ENCODE measurements at regions not wholly inside any gene's neighbourhood (a gene's known extent, or its start where the extent isn't known, plus 50 kb on each side); places are given as distances from the start of the nearest gene placed in this dataset.

GRCh38 chr6:71476872-71477271, 188.3 kb downstream of the OGFRL1 start:
- Mint-ChIP-seq H3K9me3 (no peaks in the 10 kb centered on the region), H3K4me1 (peaks cover 18% of the 10 kb centered on the region), H3K4me3 (no peak overlapping the region), H3K36me3 (ENCODE audit: low read depth) (no peaks in the 10 kb centered on the region), H3K27ac (no peak overlapping the region), H3K27me3 (ENCODE audit: insufficient read depth) (no peaks in the 10 kb centered on the region)
- WGBS, 2 experiments (ENCODE audit: insufficient coverage in 1 of 2, insufficient read length in 1 of 2), result 80 to 94% methylated on average over 1 to 2 of the region's 2 CpGs
- Histone ChIP-seq H3K27me3 (ENCODE audit: control insufficient read depth, insufficient read depth, low read length, poor library complexity, severe bottlenecking) (no peaks in the 10 kb centered on the region), H3K9me3 (ENCODE audit: control insufficient read depth, low read length) (no peaks in the 10 kb centered on the region), H3K27ac (ENCODE audit: low read depth, low read length) (peak overlapping the region; percentile 11), H3K9ac (ENCODE audit: extremely low read depth, low read length, poor library complexity, severe bottlenecking) (no peak overlapping the region), H3K4me1 (ENCODE audit: control insufficient read depth, insufficient read depth, low read length) (no peaks in the 10 kb centered on the region), H3K36me3 (ENCODE audit: control insufficient read depth, insufficient read depth, low read length) (no peaks in the 10 kb centered on the region), H3K4me3 (ENCODE audit: low read length) (no peak overlapping the region)
- DNase-seq, result no peak
- TF ChIP-seq, protein P1, sequence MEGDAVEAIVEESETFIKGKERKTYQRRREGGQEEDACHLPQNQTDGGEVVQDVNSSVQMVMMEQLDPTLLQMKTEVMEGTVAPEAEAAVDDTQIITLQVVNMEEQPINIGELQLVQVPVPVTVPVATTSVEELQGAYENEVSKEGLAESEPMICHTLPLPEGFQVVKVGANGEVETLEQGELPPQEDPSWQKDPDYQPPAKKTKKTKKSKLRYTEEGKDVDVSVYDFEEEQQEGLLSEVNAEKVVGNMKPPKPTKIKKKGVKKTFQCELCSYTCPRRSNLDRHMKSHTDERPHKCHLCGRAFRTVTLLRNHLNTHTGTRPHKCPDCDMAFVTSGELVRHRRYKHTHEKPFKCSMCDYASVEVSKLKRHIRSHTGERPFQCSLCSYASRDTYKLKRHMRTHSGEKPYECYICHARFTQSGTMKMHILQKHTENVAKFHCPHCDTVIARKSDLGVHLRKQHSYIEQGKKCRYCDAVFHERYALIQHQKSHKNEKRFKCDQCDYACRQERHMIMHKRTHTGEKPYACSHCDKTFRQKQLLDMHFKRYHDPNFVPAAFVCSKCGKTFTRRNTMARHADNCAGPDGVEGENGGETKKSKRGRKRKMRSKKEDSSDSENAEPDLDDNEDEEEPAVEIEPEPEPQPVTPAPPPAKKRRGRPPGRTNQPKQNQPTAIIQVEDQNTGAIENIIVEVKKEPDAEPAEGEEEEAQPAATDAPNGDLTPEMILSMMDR (conservative IDR thresholded peaks at IDR 0.05), result no peak

DNA sequence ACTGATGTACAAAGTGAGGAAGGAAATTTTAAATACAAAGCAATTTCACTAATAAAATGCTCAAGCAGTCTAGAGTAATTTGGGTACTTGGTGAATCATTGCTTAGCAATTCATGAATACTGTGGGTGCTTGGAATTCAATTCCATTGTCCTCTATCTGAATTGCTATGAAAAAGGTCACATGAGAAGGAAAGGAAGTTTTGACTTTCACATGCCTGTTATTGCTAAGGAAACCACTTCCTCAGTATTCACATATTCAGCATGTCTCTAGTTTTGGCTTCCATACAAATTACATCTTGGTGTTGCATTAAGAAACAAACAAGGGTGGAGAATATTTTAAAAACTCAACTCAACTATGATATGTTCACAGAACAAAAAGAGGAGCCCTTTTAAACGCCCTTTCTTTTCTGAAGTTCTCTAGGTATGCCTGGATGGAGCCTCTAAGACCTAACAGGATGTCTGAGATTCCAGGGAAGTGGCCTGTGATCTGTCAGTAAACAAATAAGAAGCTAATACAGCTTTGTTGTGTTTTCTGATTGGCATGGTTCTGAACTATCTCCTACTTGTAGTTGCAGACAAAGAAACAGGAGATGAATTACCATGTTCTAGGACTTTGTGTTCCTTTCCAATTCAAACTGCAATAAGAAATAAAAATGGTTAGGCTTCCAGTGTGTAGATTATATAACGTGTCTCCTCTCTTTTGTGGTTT, 190.4 kb downstream of the OGFRL1 start:
- H3K4me3 ChIP-seq (ENCODE audit: low read length), result no peak overlapping the region
- H3K9me3 ChIP-seq (ENCODE audit: control insufficient read depth, low read length), result no peaks in the 10 kb centered on the region
- TF ChIP-seq, protein P1 (conservative IDR thresholded peaks at IDR 0.05), result no peak
- H3K27me3 Mint-ChIP-seq (ENCODE audit: insufficient read depth), result no peaks in the 10 kb centered on the region
- H3K27me3 ChIP-seq (ENCODE audit: control insufficient read depth, insufficient read depth, low read length, poor library complexity, severe bottlenecking), result no peaks in the 10 kb centered on the region
- H3K36me3 ChIP-seq (ENCODE audit: control insufficient read depth, insufficient read depth, low read length), result no peaks in the 10 kb centered on the region
- H3K4me1 Mint-ChIP-seq, result peaks cover 18% of the 10 kb centered on the region
- peak overlapping the region; percentile 78 for H3K27ac Mint-ChIP-seq
- no peaks in the 10 kb centered on the region for H3K9me3 Mint-ChIP-seq
- WGBS, 2 experiments (ENCODE audit: insufficient coverage in 1 of 2, insufficient read length in 1 of 2), result 50 to 83% methylated on average over 2 of the region's 2 CpGs
- H3K36me3 Mint-ChIP-seq (ENCODE audit: low read depth), result no peaks in the 10 kb centered on the region
- H3K4me3 Mint-ChIP-seq, result no peak overlapping the region
- H3K9ac ChIP-seq (ENCODE audit: extremely low read depth, low read length, poor library complexity, severe bottlenecking), result no peak overlapping the region
- DNase-seq, result no peak
- no peaks in the 10 kb centered on the region for H3K4me1 ChIP-seq (ENCODE audit: control insufficient read depth, insufficient read depth, low read length)
- H3K27ac ChIP-seq (ENCODE audit: low read depth, low read length), result peak overlapping the region; percentile 90

GRCh38 chr6:71480577-71480976, 192.0 kb downstream of the OGFRL1 start:
- WGBS, 2 experiments (ENCODE audit: insufficient coverage in 1 of 2, insufficient read length in 1 of 2), result no CpG with 5 or more reads among the region's 1 CpG
- H3K4me1 Mint-ChIP-seq, result peaks cover 18% of the 10 kb centered on the region
- no peaks in the 10 kb centered on the region for H3K27me3 Mint-ChIP-seq (ENCODE audit: insufficient read depth)
- Histone ChIP-seq H3K4me3 (ENCODE audit: low read length) (no peak overlapping the region), H3K36me3 (ENCODE audit: control insufficient read depth, insufficient read depth, low read length) (no peaks in the 10 kb centered on the region), H3K9me3 (ENCODE audit: control insufficient read depth, low read length) (no peaks in the 10 kb centered on the region), H3K27me3 (ENCODE audit: control insufficient read depth, insufficient read depth, low read length, poor library complexity, severe bottlenecking) (no peaks in the 10 kb centered on the region), H3K27ac (ENCODE audit: low read depth, low read length) (no peak overlapping the region), H3K4me1 (ENCODE audit: control insufficient read depth, insufficient read depth, low read length) (no peaks in the 10 kb centered on the region), H3K9ac (ENCODE audit: extremely low read depth, low read length, poor library complexity, severe bottlenecking) (no peak overlapping the region)
- no peak overlapping the region for H3K27ac Mint-ChIP-seq
- no peaks in the 10 kb centered on the region for H3K36me3 Mint-ChIP-seq (ENCODE audit: low read depth)
- H3K9me3 Mint-ChIP-seq, result no peaks in the 10 kb centered on the region
- TF ChIP-seq, protein P1 (conservative IDR thresholded peaks at IDR 0.05), result no peak
- no peak overlapping the region for H3K4me3 Mint-ChIP-seq
- no peak for DNase-seq
